ENCODE measurements at regions not wholly inside any gene's neighbourhood (a gene's known extent, or its start where the extent isn't known, plus 50 kb on each side); places are given as distances from the start of the nearest gene placed in this dataset.

DNA sequence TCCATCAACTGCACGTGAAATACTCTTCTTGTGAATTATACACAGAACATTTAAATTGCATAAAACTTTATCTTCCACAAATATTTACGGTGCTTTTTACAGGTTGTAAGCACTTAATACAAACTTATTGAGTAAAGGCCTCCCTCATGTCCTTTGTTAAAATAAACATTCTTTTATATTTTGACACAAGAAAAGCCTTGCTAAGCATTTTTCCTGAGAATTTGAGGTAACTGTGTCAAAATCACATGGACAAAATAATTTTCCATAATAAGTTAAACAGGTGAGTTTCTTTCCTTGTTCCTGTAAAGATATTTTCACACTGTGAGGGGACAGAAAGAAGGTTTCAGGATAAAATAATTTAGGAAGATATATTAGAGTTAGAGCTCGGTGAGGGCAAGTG, 1317.1 kb upstream of the ZEB2 start:
- Mint-ChIP-seq H3K4me3 (no peak overlapping the region), H3K36me3 (ENCODE audit: low read depth) (no peaks in the 10 kb centered on the region), H3K27me3 (no peaks in the 10 kb centered on the region), H3K9me3 (peaks cover 3% of the 10 kb centered on the region), H3K27ac (no peak overlapping the region), H3K4me1 (no peaks in the 10 kb centered on the region)
- no peak for DNase-seq
- ATAC-seq: no peak

DNA sequence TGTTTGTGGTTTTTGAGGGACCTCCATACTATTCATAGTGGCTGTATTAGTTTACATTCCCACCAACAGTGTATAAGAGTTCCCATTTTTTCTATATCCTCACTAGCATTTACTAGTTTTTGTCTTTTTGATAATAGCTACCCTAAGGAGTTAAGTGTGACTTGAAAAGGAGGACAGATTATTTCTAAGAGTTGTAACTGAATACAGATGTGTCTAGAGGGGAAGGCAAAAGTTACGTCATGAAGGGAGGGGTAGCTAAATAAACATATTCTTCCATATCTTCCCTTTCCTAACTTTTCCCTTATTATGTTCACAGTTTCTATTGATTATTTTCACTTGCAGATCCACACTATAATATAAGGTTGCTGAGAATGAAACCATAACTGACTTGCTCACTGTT, 1315.7 kb upstream of the ZEB2 start:
- DNase-seq (no peak), ATAC-seq (no peak)
- Mint-ChIP-seq H3K27ac (no peak overlapping the region), H3K36me3 (ENCODE audit: low read depth) (no peaks in the 10 kb centered on the region), H3K9me3 (peaks cover 3% of the 10 kb centered on the region), H3K4me3 (no peak overlapping the region), H3K4me1 (no peaks in the 10 kb centered on the region), H3K27me3 (no peaks in the 10 kb centered on the region)

DNA sequence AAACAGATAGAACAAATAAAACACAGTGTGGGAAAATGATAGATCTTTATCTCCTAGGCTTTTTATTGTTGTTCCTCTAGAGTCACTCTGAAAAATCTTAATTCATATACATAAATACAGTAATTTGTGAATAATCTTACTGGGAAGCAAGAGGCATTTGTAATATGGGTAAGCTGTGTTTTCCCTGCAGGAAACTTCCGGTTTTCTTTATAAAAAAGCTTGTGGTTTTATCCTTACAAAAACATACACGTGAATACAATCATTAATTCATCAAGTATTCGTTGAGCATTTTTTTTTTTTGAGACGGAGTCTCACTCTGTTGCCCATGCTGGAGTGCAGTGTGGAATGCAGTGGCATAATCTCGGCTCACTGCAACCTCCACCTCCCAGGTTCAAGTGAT, 1312.8 kb upstream of the ZEB2 start:
- Mint-ChIP-seq H3K27me3 (no peaks in the 10 kb centered on the region), H3K4me3 (no peak overlapping the region)
- no peak for ATAC-seq

DNA sequence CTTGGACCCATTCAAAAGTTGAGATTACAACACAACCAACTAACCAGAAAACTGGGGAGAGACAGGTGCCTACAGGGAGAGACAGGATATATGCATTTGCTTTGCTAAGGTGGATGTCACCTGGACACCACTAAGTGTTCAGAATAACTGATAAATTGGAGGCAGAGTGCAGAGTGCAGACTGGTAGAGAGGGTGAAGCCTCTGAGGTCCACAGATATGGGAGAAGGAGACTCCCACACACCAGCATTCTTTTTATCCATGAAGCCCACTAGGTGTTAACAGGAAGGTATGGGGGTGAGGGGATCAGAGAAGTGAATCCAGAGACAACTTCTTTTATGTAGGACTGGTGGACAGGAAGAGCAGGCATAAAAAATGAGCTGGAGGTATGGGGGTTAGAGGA, 1310.0 kb upstream of the ZEB2 start:
- Mint-ChIP-seq H3K27ac (no peak overlapping the region), H3K9me3 (peaks cover 5% of the 10 kb centered on the region)
- ATAC-seq: no peak

More for the DNA sequence above, 1312.8 kb upstream of the ZEB2 start:
- DNase-seq: no peak
- H3K27ac Mint-ChIP-seq: no peak overlapping the region
- no peaks in the 10 kb centered on the region for H3K36me3 Mint-ChIP-seq (ENCODE audit: low read depth)
- no peaks in the 10 kb centered on the region for H3K4me1 Mint-ChIP-seq
- no peaks in the 10 kb centered on the region for H3K9me3 Mint-ChIP-seq

DNA sequence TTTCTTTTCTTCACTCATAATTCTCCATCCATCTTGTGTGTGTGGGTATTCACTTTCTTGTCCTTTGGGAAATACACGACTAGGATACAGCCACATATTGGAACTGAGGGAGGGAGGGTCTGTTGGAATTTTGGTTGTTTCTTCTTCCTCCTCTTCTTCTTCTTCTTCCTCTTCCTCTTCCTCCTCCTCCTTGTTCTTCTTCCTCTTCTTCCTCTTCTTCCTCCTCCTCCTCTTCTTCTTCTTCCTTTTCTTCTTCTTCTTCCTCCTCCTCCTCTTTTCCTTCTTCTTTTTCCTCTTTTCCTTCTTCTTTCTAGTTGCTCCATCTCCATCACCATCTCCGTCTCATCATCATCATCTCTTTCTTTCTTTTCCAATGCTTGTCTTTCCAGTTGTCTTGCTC, 1307.3 kb upstream of the ZEB2 start:
- ATAC-seq (no peak), DNase-seq (no peak)
- H3K27me3 Mint-ChIP-seq: peaks cover 4% of the 10 kb centered on the region

More for the DNA sequence above, 1310.0 kb upstream of the ZEB2 start:
- no peak for DNase-seq
- Mint-ChIP-seq H3K36me3 (ENCODE audit: low read depth) (no peaks in the 10 kb centered on the region), H3K4me1 (no peaks in the 10 kb centered on the region), H3K4me3 (no peak overlapping the region), H3K27me3 (peaks cover 4% of the 10 kb centered on the region)

DNA sequence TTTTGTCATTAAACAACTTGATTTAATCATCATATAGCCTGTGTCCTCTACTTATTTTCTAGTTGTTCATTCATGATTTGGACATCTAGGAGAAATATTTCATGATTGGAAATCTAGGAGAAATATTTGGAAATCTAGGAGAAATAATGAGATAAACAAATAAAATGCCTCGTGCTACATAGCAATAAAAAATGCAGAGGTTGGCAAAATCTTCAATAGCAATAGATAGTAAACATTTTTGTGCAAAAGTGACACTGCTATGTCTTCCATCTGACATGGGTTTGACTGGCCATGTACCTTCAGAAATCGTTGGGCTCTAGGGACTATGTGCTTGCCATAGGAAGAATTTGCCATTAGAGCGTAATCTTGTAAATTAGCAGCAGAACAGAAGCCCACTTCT, 1304.5 kb upstream of the ZEB2 start:
- H3K27me3 Mint-ChIP-seq: peaks cover 4% of the 10 kb centered on the region
- peaks cover 5% of the 10 kb centered on the region for H3K9me3 Mint-ChIP-seq
- no peak overlapping the region for H3K4me3 Mint-ChIP-seq
- H3K36me3 Mint-ChIP-seq (ENCODE audit: low read depth): no peaks in the 10 kb centered on the region
- DNase-seq (no peak), ATAC-seq (no peak)
- H3K4me1 Mint-ChIP-seq: no peaks in the 10 kb centered on the region
- H3K27ac Mint-ChIP-seq: no peak overlapping the region

More for the DNA sequence above, 1307.3 kb upstream of the ZEB2 start:
- Mint-ChIP-seq H3K4me1 (no peaks in the 10 kb centered on the region), H3K4me3 (no peak overlapping the region), H3K36me3 (ENCODE audit: low read depth) (no peaks in the 10 kb centered on the region), H3K27ac (no peak overlapping the region), H3K9me3 (peaks cover 5% of the 10 kb centered on the region)

DNA sequence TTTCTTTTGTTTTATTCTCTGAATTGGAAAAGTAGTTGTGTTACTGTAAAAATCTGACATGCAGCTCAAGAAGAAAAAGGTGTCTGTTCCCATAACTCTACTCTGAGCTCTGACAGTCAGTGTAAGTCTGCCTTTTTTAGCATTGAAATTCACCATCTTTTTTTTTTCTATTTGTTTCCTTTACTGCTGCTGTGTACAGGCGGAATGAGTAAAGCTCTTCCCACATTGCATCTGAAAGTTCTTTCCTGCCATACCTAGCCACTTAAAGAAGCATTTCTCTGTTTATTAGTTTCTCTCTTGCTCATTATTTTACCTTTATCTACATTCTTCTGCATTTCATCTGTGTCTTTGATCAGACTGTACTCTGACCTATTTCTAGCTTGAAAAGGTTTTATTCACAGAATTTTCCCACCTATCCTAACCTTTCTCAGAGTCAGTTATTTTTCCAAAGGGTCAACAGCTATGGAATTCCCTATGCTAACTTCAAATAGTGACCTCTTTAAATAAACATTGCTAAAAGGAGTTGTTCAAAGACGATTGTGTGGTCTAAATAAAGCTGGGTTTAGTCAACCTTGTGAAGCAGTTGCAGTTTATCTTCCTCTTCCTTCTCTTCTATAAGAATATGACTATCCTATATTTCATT, 1303.1 kb upstream of the ZEB2 start:
- Mint-ChIP-seq H3K9me3 (peaks cover 5% of the 10 kb centered on the region), H3K36me3 (ENCODE audit: low read depth) (no peaks in the 10 kb centered on the region), H3K4me3 (no peak overlapping the region), H3K27ac (no peak overlapping the region), H3K4me1 (no peaks in the 10 kb centered on the region), H3K27me3 (peaks cover 5% of the 10 kb centered on the region)
- DNase-seq: no peak
- ATAC-seq: no peak

DNA sequence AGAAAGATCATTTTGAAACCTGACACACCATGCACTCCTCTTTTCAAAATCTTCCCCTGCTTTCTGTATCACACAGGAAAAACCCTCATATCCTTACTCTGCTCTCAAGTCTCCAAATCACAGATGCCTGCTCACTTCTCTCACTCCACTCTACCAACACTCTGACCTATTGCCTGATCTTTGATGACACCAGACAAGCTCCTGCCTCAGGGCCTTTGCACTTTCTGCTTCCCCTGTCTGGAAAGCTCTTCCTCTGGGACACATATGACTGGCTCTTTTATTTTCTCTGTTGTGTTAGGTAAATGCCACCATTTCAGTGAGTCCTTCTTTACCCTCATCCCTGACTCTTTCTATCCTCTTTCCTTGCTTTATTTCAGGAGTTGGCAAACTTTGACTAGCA, 1300.7 kb upstream of the ZEB2 start:
- H3K4me3 Mint-ChIP-seq: no peak overlapping the region
- ATAC-seq (no peak), DNase-seq (no peak)
- no peaks in the 10 kb centered on the region for H3K36me3 Mint-ChIP-seq (ENCODE audit: low read depth)
- H3K4me1 Mint-ChIP-seq: no peaks in the 10 kb centered on the region
- H3K27ac Mint-ChIP-seq: no peak overlapping the region
- no peaks in the 10 kb centered on the region for H3K9me3 Mint-ChIP-seq
- H3K27me3 Mint-ChIP-seq: peaks cover 1% of the 10 kb centered on the region

DNA sequence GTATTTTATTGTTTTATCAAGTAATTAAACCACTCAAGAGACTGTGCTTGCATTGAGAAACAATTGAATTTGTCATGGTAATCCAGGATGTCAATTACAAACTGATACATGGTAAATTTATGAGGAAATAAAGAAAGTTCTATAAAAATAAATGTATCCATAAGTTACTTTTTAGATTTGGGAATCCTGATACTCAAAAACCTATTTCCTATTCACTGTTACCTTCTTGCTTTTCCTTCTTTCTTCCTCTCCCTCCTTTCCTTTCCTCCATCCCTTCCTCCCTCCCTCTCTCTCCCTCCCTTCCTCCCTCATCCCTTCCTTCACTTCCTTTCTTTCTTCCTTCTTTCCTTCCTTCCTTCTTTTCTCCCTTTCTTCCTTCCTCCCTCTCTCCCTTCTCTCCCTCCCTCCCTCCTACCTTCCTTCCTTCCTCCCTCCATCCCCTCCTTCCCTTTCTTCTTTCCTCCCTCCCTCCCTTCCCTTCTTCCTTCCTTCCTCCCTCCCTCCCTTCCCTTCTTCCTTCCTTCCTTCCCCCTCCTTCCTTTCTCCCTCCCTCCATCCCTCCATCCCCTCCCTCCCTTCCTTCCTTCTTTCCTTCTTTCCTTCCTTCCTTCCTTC, 1299.1 kb upstream of the ZEB2 start:
- H3K27me3 Mint-ChIP-seq: peaks cover 1% of the 10 kb centered on the region
- no peaks in the 10 kb centered on the region for H3K9me3 Mint-ChIP-seq
- H3K4me1 Mint-ChIP-seq: no peaks in the 10 kb centered on the region
- ATAC-seq (no peak), DNase-seq (no peak)
- H3K36me3 Mint-ChIP-seq (ENCODE audit: low read depth): no peaks in the 10 kb centered on the region
- H3K4me3 Mint-ChIP-seq: no peak overlapping the region
- no peak overlapping the region for H3K27ac Mint-ChIP-seq

DNA sequence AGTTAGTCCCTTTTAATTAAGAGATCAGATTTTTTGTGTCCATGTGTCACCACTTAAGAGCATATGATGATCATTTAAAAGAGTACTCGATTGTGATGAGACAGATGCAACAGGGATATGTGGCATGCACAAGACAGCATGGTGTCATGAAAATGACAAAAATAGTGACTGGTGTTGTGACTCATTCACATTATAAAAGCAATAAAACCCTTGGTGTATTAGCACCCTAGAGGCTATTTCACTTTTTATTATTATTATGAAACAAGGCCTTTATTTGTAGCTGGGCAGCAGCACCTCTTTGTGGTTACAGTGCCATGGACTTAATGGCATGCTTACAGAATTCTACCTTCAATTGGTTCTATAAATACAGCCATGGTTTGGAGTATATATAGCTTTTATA, 1296.0 kb upstream of the ZEB2 start:
- Mint-ChIP-seq H3K4me3 (no peak overlapping the region), H3K36me3 (ENCODE audit: low read depth) (no peaks in the 10 kb centered on the region), H3K27ac (no peak overlapping the region), H3K4me1 (no peaks in the 10 kb centered on the region), H3K27me3 (peaks cover 1% of the 10 kb centered on the region), H3K9me3 (no peaks in the 10 kb centered on the region)
- ATAC-seq (no peak), DNase-seq (no peak)

DNA sequence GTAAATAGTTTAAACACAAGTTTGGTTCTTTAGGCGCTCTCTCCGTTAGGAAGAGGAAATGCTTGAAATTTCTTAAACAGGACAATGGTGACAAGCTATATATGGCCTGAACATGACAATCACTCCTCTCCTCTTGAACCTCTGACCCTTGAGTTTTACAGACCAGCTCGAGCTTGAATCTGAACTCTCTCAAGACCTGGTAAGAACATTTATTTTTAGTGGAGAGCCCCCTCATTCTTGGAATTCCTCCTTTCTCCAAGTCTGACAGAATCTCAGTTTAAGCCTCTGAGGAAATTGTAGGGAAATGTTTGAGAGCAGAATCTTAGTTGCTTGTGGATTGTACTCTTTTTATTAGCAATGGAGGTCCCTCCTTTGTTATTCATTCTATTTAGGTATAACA, 1293.6 kb upstream of the ZEB2 start:
- ATAC-seq: no peak
- H3K36me3 Mint-ChIP-seq (ENCODE audit: low read depth): no peaks in the 10 kb centered on the region
- H3K4me1 Mint-ChIP-seq: no peaks in the 10 kb centered on the region
- H3K4me3 Mint-ChIP-seq: no peak overlapping the region
- H3K9me3 Mint-ChIP-seq: no peaks in the 10 kb centered on the region
- no peaks in the 10 kb centered on the region for H3K27me3 Mint-ChIP-seq
- H3K27ac Mint-ChIP-seq: no peak overlapping the region
- no peak for DNase-seq

DNA sequence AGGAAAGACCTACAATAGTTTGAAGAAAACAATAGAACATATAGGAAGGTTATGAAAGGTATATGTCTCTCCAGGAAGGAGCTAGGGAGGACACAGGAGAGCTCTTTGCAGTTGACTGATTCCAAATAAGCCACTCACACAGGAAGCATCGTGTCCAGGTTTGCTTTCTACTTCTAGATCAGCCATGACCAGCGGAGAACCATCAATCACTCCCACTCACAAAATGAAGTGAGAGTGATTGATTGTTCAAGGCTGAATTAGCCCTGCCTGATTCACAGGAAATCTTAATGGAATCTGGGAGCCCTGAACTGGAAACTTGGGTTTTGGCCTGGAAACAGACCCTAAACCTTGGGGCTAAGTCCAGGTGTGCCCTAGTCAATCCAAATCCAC, 1292.2 kb upstream of the ZEB2 start:
- Mint-ChIP-seq H3K9me3 (no peaks in the 10 kb centered on the region), H3K36me3 (ENCODE audit: low read depth) (no peaks in the 10 kb centered on the region), H3K4me3 (no peak overlapping the region), H3K27me3 (no peaks in the 10 kb centered on the region), H3K4me1 (no peaks in the 10 kb centered on the region), H3K27ac (no peak overlapping the region)
- DNase-seq: no peak
- no peak for ATAC-seq

DNA sequence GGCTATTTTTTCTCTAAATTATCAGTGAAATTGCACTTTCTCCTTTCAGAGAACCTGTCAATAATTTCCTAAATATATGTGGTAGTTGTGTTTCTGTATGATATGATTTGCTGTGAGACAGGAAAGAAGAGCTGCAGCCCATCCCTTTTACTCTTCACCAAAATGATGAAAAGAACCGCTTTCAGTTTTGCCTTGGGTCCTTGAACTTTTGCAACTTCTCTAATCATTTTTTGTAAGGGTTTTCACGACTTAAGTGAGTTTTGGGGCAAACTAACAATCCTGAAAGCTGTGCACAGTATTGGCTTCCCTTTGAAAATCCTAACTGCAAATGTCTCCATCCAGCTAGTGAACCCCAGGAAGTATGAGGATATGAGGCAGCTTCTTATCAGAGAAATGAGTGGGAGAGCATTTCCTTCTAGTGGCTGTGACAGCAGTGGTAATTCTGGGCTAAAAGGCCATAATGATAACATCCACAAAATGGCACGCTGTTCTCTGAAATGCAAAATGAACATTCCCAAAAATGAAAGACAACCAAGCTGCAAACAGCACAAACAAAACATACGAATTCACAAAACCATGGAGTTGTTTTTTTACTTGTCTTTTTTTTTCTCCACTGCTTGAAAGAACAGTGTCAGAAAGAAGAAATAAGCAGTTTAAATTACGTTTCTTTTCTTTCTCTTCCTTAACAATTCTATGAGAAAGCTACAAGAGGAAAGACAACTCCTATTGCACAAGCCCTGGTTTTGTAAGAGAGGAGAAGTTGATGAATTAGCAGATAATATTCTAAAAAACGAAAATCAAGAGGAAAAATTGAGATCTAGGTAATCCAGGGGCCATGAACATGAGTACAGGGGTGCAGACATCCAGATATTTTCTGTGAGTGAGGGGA, 1291.6 kb upstream of the ZEB2 start:
- H3K9me3 Mint-ChIP-seq: no peaks in the 10 kb centered on the region
- no peaks in the 10 kb centered on the region for H3K27me3 Mint-ChIP-seq
- H3K36me3 Mint-ChIP-seq (ENCODE audit: low read depth): no peaks in the 10 kb centered on the region
- H3K4me1 Mint-ChIP-seq: no peaks in the 10 kb centered on the region
- no peak overlapping the region for H3K4me3 Mint-ChIP-seq
- DNase-seq (no peak), ATAC-seq (no peak)
- H3K27ac Mint-ChIP-seq: no peak overlapping the region

DNA sequence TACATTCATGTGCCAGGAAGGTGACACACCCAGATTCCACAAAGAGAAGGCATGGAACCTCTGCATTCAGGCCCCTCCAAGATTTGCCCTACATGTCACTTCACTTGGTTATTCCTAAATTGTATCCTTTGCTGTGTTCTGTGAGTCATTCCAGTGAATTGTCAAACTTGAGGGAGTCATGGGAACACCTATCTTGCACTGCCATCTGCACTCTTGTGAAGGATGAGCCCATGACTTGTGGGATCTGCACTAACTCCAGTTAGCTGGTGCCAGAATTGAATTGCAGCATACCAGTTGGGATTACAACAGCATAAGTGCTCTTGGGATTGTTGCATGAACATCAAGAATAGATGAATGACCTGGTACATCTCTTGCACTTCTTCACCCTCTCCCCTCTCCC, 1288.0 kb upstream of the ZEB2 start:
- no peaks in the 10 kb centered on the region for H3K27me3 Mint-ChIP-seq
- H3K36me3 Mint-ChIP-seq (ENCODE audit: low read depth): no peaks in the 10 kb centered on the region
- no peaks in the 10 kb centered on the region for H3K4me1 Mint-ChIP-seq
- no peak for DNase-seq
- H3K4me3 Mint-ChIP-seq: no peak overlapping the region
- H3K9me3 Mint-ChIP-seq: no peaks in the 10 kb centered on the region
- H3K27ac Mint-ChIP-seq: no peak overlapping the region
- ATAC-seq: no peak

DNA sequence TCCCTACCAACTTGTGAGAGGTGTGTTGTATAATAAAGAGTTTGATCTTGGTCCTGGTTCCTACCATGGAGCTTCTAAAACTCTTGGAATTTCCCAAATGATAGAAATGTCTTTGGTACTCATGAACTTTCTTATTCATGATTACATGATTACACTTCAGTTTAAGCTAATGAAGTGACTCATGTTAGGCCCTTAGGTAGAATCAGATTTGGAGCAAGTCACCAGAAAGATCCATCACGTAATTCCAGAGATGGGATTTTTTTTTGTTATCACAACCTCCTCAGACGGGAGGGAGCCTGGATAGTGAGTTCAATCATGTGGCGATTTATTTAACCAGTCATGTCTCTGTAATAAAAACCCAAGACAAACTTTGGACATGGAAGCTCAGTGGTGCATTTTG, 1287.6 kb upstream of the ZEB2 start:
- Mint-ChIP-seq H3K36me3 (ENCODE audit: low read depth) (no peaks in the 10 kb centered on the region), H3K4me1 (no peaks in the 10 kb centered on the region), H3K27ac (no peak overlapping the region), H3K27me3 (no peaks in the 10 kb centered on the region), H3K4me3 (no peak overlapping the region), H3K9me3 (no peaks in the 10 kb centered on the region)
- DNase-seq: no peak
- no peak for ATAC-seq
